Lower lobe of right lung (tissue), 2 donors: ENCODE measurements at regions not wholly inside any gene's neighbourhood (a gene's known extent, or its start where the extent isn't known, plus 50 kb on each side); places are given as distances from the start of the nearest gene placed in this dataset.

Experiments used
- ATAC-seq, 2 donors: fragments of 200-7000 bp; cut with Tn5 transposase; one replicate each; pipeline ENCODE4 v1.9.1; 2020 to 2022; ENCODE audit warnings: mild to moderate bottlenecking in 2 of 2, moderate library complexity in 2 of 2
- DNase-seq: peaks from one replicate; pipeline ENCODE4 v3.0.0-alpha.2; 2020
- H3K27ac ChIP-seq: fragments of 200-600 bp; one replicate; pipeline ENCODE4 v1.8.0; 2022
- H3K27me3 ChIP-seq: fragments of 200-600 bp; one replicate; pipeline ENCODE4 v1.8.0; 2022; ENCODE audit warnings: low read depth
- H3K36me3 ChIP-seq: fragments of 200-600 bp; one replicate; pipeline ENCODE4 v1.8.0; 2022; ENCODE audit warnings: mild to moderate bottlenecking
- H3K4me1 ChIP-seq: fragments of 200-600 bp; one replicate; pipeline ENCODE4 v1.8.0; 2022
- H3K4me3 ChIP-seq: fragments of 200-600 bp; one replicate; pipeline ENCODE4 v1.8.0; 2022; ENCODE audit warnings: mild to moderate bottlenecking
- H3K9me3 ChIP-seq: fragments of 200-600 bp; one replicate; pipeline ENCODE4 v1.8.0; 2022
- intact Hi-C: fragments of 100-400 bp; cut with DNase I; formaldehyde crosslinking; loops from one replicate; pipeline ENCODE4 v1.11.0; 2022
- TF ChIP-seq, protein P1 (sequence below): fragments of 200-600 bp; IDR thresholded peaks from one replicate; pipeline ENCODE4 v1.8.0; 2022; ENCODE audit warnings: antibody characterized with exemption, mild to moderate bottlenecking
- donor health status: DM: no; HTN: yes; CAD: no; lungs with severe emphysema.

DNA sequence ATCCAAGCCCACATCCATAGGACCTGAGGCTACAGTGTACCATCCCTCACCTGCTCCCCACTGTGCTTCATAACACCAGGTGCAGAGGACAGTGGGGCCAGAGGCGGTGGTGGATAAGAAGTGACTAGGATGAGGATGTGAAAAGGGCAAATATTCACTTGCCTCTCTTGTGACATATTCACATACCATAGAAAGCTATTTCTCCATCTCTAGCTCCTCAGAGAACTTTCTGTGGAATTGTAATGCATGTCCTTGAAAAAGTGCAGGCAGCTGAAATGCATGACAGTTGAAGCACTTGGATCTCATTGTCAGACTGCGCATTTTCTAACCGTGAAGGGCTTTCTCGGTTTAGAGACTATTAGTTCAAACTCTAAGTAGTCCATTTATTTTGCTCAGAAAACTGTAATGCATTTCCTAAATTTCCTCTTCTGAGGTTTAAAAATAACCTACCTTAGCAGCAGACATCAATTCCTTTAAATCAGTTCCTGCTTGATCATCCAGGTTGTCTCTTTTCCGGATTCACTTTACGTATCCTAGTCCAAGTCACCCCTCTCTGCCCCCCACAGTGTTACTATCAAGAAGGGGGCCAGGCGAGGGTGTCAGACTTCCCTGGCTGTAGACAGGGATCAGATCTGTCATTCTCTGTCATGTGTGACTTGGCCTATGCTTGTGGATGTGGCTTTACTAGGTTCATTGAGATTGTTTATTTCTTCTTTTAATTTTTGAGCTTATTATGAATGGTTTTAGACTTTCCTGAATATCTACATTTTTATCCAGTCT, 984.0 kb upstream of the TMEM132C start:
- intact Hi-C loops, result no loop called here
- TF ChIP-seq, protein P1, sequence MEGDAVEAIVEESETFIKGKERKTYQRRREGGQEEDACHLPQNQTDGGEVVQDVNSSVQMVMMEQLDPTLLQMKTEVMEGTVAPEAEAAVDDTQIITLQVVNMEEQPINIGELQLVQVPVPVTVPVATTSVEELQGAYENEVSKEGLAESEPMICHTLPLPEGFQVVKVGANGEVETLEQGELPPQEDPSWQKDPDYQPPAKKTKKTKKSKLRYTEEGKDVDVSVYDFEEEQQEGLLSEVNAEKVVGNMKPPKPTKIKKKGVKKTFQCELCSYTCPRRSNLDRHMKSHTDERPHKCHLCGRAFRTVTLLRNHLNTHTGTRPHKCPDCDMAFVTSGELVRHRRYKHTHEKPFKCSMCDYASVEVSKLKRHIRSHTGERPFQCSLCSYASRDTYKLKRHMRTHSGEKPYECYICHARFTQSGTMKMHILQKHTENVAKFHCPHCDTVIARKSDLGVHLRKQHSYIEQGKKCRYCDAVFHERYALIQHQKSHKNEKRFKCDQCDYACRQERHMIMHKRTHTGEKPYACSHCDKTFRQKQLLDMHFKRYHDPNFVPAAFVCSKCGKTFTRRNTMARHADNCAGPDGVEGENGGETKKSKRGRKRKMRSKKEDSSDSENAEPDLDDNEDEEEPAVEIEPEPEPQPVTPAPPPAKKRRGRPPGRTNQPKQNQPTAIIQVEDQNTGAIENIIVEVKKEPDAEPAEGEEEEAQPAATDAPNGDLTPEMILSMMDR, result no peak

DNA sequence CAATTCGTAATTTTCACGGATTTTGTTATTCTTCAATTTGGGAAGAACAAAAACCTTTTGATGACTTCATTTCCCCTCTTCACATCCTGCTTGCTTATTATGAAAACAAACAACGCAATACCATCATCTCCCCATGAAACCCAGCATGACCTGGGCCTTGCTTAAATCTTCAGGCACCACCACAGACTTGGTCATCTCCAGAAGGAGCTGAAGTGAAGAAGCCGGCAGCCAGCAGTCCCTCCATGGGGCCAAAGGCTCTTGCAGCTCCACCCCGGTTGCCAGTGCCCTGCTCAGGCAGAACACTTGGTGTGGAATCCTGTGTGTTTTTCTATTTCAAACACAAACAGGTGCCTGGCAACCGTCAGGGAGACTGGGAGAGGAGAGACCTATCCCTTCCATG, 982.9 kb upstream of the TMEM132C start:
- DNase-seq (no peak), ATAC-seq (no peak)
- Histone ChIP-seq H3K9me3 (no peaks in the 10 kb centered on the region), H3K27me3 (peaks cover 15% of the 10 kb centered on the region), H3K36me3 (no peaks in the 10 kb centered on the region), H3K4me3 (no peak overlapping the region), H3K27ac (no peak overlapping the region), H3K4me1 (no peaks in the 10 kb centered on the region)
- intact Hi-C loops, result no loop called here
- TF ChIP-seq, protein P1, result no peak

More for the DNA sequence above, 984.0 kb upstream of the TMEM132C start:
- ATAC-seq (no peak), DNase-seq (no peak)
- Histone ChIP-seq H3K36me3 (no peaks in the 10 kb centered on the region), H3K27ac (no peak overlapping the region), H3K27me3 (peaks cover 15% of the 10 kb centered on the region), H3K9me3 (no peaks in the 10 kb centered on the region), H3K4me3 (no peak overlapping the region), H3K4me1 (no peaks in the 10 kb centered on the region)

- DNase-seq (no peak), ATAC-seq (no peak)
- Histone ChIP-seq H3K9me3 (no peaks in the 10 kb centered on the region), H3K27me3 (peaks cover 11% of the 10 kb centered on the region), H3K4me1 (no peaks in the 10 kb centered on the region), H3K4me3 (no peak overlapping the region), H3K36me3 (no peaks in the 10 kb centered on the region), H3K27ac (no peak overlapping the region)
- TF ChIP-seq, protein P1, result no peak
- intact Hi-C loops, result no loop called here
Observed at GRCh38 chr12:127284870-127285431, 982.0 kb upstream of the TMEM132C start.

GRCh38 chr12:127286281-127286680, 980.7 kb upstream of the TMEM132C start:
- TF ChIP-seq, protein P1, result no peak
- intact Hi-C loops, result no loop called here
- no peak for ATAC-seq

GRCh38 chr12:127287256-127287655, 979.7 kb upstream of the TMEM132C start:
- Histone ChIP-seq H3K27me3 (no peaks in the 10 kb centered on the region), H3K27ac (no peak overlapping the region), H3K36me3 (no peaks in the 10 kb centered on the region), H3K4me3 (no peak overlapping the region), H3K4me1 (no peaks in the 10 kb centered on the region), H3K9me3 (no peaks in the 10 kb centered on the region)
- DNase-seq (no peak), ATAC-seq (no peak)
- intact Hi-C loops, result no loop called here
- TF ChIP-seq, protein P1, result no peak

More at GRCh38 chr12:127286281-127286680, 980.7 kb upstream of the TMEM132C start:
- no peak overlapping the region for H3K27ac ChIP-seq
- no peaks in the 10 kb centered on the region for H3K27me3 ChIP-seq
- DNase-seq, result no peak
- no peaks in the 10 kb centered on the region for H3K36me3 ChIP-seq
- no peak overlapping the region for H3K4me3 ChIP-seq
- H3K4me1 ChIP-seq, result no peaks in the 10 kb centered on the region
- H3K9me3 ChIP-seq, result no peaks in the 10 kb centered on the region
